HUES48 (cell line): ENCODE measurements at regions not wholly inside any gene's neighbourhood (a gene's known extent, or its start where the extent isn't known, plus 50 kb on each side); places are given as distances from the start of the nearest gene placed in this dataset.

ENCODE experiments used
- H3K27ac ChIP-seq: one replicate; pipeline ENCODE4 v1.7.0; 2013; ENCODE audit warnings: low read depth, low read length, inconsistent platforms
- H3K27me3 ChIP-seq: 2 replicates; pipeline ENCODE4 v1.6.1; 2013; ENCODE audit warnings: mild to moderate bottlenecking, low read length; ENCODE audit not compliant: control insufficient read depth, insufficient read depth
- H3K36me3 ChIP-seq: 2 replicates; pipeline ENCODE4 v1.6.1; 2013; ENCODE audit warnings: low read length; ENCODE audit not compliant: control insufficient read depth, insufficient read depth
- H3K4me1 ChIP-seq: 2 replicates; pipeline ENCODE4 v1.6.1; 2013; ENCODE audit warnings: mild to moderate bottlenecking, low read length; ENCODE audit not compliant: control insufficient read depth, insufficient read depth
- H3K4me3 ChIP-seq: 2 replicates; pipeline ENCODE4 v1.5.1; 2013; ENCODE audit warnings: mild to moderate bottlenecking, low read depth, low read length
- H3K9ac ChIP-seq: 2 replicates; pipeline ENCODE4 v1.6.1; 2013; ENCODE audit warnings: mild to moderate bottlenecking, low read depth, low read length, moderate library complexity
- H3K9me3 ChIP-seq: 2 replicates; pipeline ENCODE4 v1.6.1; 2013; ENCODE audit warnings: low read length; ENCODE audit not compliant: control insufficient read depth, insufficient read depth

DNA sequence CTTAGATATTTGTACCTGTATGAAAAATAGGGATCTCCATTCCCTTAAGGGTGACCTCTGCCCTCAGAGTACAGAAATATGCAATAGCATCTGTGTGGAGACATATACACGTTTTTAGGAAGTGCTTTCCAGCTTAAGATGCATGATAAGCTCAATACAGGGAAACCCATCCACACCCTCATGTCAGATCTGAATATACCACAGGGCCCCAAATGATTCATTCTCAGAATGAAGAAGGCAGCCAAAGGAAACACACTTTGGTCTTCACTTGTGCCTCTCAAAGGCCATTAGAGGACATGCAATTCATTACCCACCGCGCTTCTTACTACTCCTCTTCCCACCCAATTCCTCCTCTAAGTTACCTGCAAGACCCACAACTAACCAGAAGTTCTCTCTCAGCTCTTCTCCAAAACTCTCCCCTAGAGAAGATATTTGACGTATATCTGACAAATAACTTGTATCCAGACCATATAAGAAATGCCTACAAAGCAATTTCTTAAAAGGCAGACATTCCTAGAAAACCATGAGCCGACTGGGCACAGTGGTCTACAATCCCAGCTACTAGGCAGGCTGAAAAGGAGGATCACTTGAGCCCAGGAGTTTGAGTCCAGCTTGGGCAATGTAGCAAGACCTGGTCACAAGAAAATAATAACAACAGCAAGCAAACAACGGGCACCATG lies 103.0 kb downstream of the OAT start:
- Histone ChIP-seq H3K36me3 (no peaks in the 10 kb centered on the region), H3K9ac (no peak overlapping the region), H3K4me1 (no peaks in the 10 kb centered on the region), H3K27me3 (no peaks in the 10 kb centered on the region), H3K4me3 (no peak overlapping the region), H3K9me3 (no peaks in the 10 kb centered on the region), H3K27ac (no peak overlapping the region)

DNA sequence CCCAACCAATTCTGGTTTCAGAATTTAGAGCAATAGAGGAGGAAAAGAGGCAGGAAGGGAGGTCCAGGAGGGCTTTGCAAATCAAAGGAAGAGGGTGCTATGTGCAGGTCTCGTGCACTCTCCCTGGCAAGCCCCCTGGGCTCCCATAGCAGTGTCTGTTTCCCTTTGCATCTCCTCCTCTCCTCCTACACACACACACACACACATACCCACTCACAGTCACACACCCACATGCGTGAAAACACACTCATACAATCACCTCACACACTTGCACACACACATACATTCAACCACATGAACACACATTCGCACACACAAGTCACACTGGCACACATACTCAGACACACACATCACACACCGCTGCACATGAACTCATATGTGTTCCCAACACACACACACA lies 105.3 kb downstream of the OAT start:
- H3K4me3 ChIP-seq: no peak overlapping the region
- no peaks in the 10 kb centered on the region for H3K36me3 ChIP-seq
- no peaks in the 10 kb centered on the region for H3K9me3 ChIP-seq
- H3K27me3 ChIP-seq: no peaks in the 10 kb centered on the region
- no peaks in the 10 kb centered on the region for H3K4me1 ChIP-seq
- no peak overlapping the region for H3K27ac ChIP-seq
- no peak overlapping the region for H3K9ac ChIP-seq

DNA sequence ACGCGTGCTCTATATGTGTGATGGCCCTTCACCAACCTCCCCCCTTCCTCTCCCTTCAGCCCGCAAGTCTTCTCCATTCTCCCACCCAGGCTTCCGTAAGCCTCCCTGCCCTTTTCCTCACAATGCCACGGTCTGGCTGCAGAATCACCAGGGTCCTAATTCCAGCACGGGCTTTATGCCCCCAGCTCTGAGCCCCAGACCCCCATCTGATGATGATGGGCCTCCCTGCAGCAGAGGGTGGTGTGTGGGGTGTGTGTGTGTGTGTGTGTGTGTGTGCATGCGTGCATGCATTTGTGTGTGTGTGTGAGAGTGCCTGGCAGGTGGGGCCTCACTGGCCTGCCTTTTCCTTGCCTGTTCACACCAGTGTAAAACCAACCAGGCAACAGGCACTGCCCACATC lies 109.9 kb downstream of the OAT start:
- Histone ChIP-seq H3K27me3 (no peaks in the 10 kb centered on the region), H3K4me3 (no peak overlapping the region), H3K9ac (no peak overlapping the region), H3K4me1 (no peaks in the 10 kb centered on the region), H3K9me3 (no peaks in the 10 kb centered on the region), H3K36me3 (no peaks in the 10 kb centered on the region), H3K27ac (no peak overlapping the region)

DNA sequence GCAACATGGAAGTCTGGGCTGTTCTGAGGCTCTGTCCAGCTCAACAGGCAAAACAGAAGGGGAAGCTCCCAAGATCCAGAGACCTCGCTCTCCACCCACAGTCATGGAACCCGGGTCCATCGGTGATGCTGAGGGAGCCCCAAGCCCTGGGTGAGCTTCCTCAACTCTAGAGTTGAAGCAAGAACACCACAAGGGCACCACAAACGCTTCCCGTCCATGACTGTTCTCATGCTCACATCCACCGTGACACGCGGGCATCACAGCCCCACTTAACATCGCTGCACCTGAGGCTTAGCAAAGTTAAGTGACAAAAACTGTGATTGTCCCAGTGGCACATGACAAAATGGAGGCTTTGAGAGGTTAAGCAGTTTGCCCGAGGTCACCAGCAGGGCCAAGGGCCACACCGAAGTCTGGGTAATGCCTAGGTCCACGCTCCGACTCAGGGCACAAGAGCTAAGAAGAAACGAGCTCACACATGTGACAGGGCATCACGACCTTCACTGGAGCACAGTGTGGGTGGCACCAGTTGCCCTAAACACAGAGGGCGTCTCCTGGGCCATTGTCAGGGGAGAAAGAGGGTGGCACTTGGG lies 110.6 kb downstream of the OAT start:
- Histone ChIP-seq H3K36me3 (no peaks in the 10 kb centered on the region), H3K9ac (no peak overlapping the region), H3K4me1 (no peaks in the 10 kb centered on the region), H3K27me3 (no peaks in the 10 kb centered on the region), H3K27ac (no peak overlapping the region), H3K4me3 (no peak overlapping the region), H3K9me3 (no peaks in the 10 kb centered on the region)

DNA sequence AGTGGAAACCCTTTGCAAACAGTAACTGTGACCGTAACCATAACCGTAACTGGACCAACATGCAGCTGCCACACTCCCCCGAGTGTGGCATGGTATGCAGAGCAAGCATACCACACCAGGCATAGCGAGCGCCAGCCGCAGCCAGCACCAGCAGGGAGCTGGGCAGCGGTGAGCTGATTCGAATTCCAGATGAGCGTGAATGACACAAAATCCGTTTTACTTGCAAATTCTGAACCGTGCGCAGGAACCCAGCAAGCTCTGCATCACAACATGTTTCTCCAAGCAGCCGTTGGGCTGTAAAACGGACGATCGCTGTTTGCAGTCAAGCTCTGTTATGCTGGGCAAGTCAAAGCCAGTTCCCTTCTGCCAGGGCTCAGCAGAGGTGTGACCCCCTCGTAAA lies 111.1 kb downstream of the OAT start:
- Histone ChIP-seq H3K4me3 (no peak overlapping the region), H3K36me3 (no peaks in the 10 kb centered on the region), H3K27me3 (no peaks in the 10 kb centered on the region), H3K9me3 (no peaks in the 10 kb centered on the region), H3K4me1 (no peaks in the 10 kb centered on the region), H3K9ac (no peak overlapping the region), H3K27ac (no peak overlapping the region)

DNA sequence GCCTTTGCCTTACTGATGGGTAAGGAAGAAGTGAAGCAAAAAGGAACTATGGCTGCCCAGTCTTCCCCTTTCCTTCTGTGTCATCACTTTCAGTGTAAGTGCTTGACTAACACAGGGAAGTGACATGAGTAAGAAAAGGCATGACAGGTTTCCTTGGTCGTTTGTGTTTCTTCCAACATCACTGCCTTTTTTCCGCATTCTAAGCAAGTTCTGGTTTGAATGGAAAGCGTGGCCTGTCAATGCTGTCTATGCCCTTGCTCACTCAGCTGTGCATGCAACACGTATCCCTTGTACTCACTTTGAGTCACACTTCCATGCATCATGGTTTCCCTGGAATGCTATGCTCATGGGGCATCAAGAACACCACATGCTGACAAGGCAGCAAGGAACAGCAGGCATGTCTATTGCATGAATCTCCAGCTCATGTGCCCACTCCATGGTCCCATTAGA lies 111.8 kb downstream of the OAT start:
- Histone ChIP-seq H3K36me3 (no peaks in the 10 kb centered on the region), H3K9ac (no peak overlapping the region), H3K27ac (no peak overlapping the region), H3K4me3 (no peak overlapping the region), H3K9me3 (no peaks in the 10 kb centered on the region), H3K4me1 (no peaks in the 10 kb centered on the region), H3K27me3 (no peaks in the 10 kb centered on the region)

DNA sequence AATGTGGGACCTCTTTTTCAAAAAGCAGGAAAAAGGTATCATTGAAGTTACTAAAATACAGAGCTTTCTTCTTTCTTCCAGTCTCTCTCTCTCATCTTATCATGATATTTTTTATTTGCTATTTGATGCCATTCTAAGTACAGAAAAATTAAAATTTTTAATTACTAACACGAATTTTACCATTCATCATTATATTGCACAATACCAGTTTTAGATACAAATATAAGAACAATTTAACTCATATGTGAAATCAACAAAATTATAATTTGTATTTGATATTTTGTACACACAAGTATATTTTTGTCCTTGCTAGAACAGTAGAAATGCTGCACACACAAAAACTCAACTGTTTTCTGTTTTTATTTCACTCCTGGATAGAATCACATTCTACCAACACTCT lies 112.2 kb downstream of the OAT start:
- no peaks in the 10 kb centered on the region for H3K27me3 ChIP-seq
- no peaks in the 10 kb centered on the region for H3K9me3 ChIP-seq
- H3K9ac ChIP-seq: no peak overlapping the region
- no peak overlapping the region for H3K4me3 ChIP-seq
- H3K4me1 ChIP-seq: no peaks in the 10 kb centered on the region
- H3K27ac ChIP-seq: no peak overlapping the region
- no peaks in the 10 kb centered on the region for H3K36me3 ChIP-seq

DNA sequence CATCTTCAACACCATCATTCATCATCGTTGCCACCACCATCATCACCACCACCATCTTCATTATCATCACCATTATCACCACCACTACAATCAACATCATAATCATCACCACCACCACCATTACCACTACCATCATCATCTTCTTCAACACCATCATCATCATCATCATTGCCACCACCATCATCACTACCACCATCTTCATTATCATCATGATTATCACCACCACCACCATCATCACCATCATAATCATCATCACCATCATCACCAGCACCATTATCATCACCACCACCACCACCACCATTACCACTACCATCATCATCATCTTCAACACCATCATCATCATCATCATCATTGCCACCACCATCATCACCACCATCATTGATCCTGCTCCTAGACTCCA lies 112.7 kb downstream of the OAT start:
- no peaks in the 10 kb centered on the region for H3K36me3 ChIP-seq
- no peak overlapping the region for H3K27ac ChIP-seq
- no peaks in the 10 kb centered on the region for H3K27me3 ChIP-seq
- H3K4me1 ChIP-seq: no peaks in the 10 kb centered on the region
- peaks cover 2% of the 10 kb centered on the region; the same call in 1 of the 2 replicates for H3K9me3 ChIP-seq
- H3K9ac ChIP-seq: no peak overlapping the region
- H3K4me3 ChIP-seq: no peak overlapping the region

DNA sequence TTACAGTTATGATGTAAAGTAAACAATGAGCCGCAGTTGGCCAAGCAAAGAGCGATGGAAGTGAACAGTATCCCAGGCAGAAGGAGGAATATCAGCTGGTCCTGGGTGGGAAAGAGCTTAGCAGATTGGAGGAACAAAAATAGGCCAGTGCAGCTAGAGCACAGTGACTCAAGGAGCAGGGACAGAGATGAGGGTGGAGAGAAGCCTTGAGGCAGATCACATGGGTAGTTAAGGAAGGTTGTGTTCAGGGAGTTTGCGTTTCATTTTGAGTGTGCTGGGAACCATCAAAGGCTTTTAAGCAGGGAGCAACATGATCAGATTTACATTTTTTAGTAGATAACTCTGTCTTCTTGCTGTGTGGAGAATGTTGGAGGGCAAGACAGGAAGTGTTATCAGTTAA lies 113.6 kb downstream of the OAT start:
- Histone ChIP-seq H3K36me3 (no peaks in the 10 kb centered on the region), H3K4me1 (no peaks in the 10 kb centered on the region), H3K27ac (no peak overlapping the region), H3K9me3 (peaks cover 7% of the 10 kb centered on the region; the same call in 1 of the 2 replicates), H3K4me3 (no peak overlapping the region), H3K9ac (no peak overlapping the region), H3K27me3 (no peaks in the 10 kb centered on the region)

DNA sequence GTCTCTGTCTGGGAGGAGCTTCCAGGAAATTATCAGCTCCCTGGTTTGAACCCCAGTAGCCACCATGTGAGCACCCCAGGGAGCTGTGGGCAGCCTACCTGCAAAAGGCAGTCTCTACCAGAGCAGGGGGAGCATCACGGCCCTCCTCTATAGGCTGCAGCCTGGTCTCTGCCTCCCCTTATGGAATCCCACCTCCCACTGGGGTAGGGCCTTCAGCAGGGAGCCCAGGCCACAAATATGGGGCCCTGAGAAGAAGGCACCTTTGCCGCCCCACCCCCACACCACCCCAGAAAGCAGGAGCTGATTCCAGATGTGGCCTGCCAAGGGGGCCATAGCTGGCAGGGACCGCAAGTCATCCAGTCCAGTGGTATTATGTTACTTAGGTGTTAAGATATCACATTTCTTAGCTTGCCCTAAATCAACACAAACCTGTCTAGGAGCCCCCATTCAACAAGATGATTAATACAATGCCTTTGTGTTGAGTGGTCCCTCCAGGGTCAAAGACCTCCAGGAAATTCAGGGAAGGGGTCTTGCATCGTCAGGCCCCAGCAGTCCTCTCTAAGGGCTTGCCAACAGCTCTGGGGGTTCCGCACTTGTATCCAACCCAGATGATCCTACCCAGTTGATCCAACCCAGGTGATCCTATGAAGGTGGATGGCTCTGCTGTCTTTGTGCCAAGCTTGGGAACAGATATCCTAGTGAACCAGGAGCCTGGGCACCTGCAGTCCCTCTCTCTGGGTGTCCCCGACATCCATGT lies 114.9 kb downstream of the OAT start:
- H3K4me3 ChIP-seq: no peak overlapping the region
- peaks cover 8% of the 10 kb centered on the region; the same call in 1 of the 2 replicates for H3K9me3 ChIP-seq
- no peaks in the 10 kb centered on the region for H3K36me3 ChIP-seq
- H3K27ac ChIP-seq: no peak overlapping the region
- H3K9ac ChIP-seq: no peak overlapping the region
- no peaks in the 10 kb centered on the region for H3K4me1 ChIP-seq
- H3K27me3 ChIP-seq: no peaks in the 10 kb centered on the region

DNA sequence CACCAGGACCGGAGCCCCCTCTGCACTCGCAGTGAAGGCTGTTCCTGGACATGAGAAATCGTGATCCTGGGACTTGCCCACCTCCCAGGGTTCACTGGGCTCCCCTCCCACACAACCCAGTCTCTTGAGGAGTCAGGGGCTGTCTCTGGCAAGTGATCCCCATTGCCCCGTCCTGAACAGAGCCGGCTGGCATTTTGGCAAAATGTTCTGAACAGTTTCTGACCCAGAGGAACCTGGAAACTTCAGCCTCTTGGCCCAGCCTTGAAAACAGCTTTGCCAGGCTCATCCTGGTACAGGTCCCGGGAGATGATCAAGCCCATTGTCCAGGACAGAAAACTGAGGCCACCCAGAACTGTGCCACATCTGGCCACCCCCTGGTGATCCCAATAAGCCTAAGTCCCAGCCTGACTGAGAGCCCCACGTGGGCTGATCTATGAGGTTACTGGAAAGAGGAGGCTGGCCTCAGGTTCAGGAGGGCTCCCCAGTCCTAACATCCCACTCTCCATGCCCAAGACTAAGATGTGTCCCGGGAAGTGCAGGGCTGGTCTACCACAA lies 115.7 kb downstream of the OAT start:
- no peaks in the 10 kb centered on the region for H3K27me3 ChIP-seq
- no peaks in the 10 kb centered on the region for H3K36me3 ChIP-seq
- no peak overlapping the region for H3K27ac ChIP-seq
- H3K9me3 ChIP-seq: peaks cover 8% of the 10 kb centered on the region; the same call in 1 of the 2 replicates
- H3K4me3 ChIP-seq: no peak overlapping the region
- H3K4me1 ChIP-seq: no peaks in the 10 kb centered on the region
- H3K9ac ChIP-seq: no peak overlapping the region
